SK-N-SH treated with all-trans-retinoic acid at 6 μM for 48 hours (cell line): ENCODE measurements at regions not wholly inside any gene's neighbourhood (a gene's known extent, or its start where the extent isn't known, plus 50 kb on each side); places are given as distances from the start of the nearest gene placed in this dataset.

Experiments
- ATAC-seq: fragments of 200-7000 bp; cut with Tn5 transposase; 3 replicates; pipeline ENCODE4 v1.9.1; 2020; ENCODE audit warnings: mild to moderate bottlenecking, moderate library complexity
- ARNTL ChIP-seq: fragments of 450-650 bp; formaldehyde crosslinking; IDR thresholded peaks from 2 replicates; pipeline ENCODE4 v1.5.0; 2020; ENCODE audit warnings: low read depth, mild to moderate bottlenecking, moderate library complexity, borderline replicate concordance
- BACH2 ChIP-seq: fragments of 250-450 bp; sonication (Bioruptor Pico); IDR thresholded peaks from 2 replicates; pipeline ENCODE4 v1.9.0; 2021; ENCODE audit warnings: mild to moderate bottlenecking, borderline replicate concordance
- CSDC2 ChIP-seq: fragments of 250-450 bp; sonication (Bioruptor Pico); IDR thresholded peaks from 2 replicates; pipeline ENCODE4 v1.5.0; 2020; ENCODE audit warnings: mild to moderate bottlenecking, moderate library complexity
- CSRNP3 ChIP-seq: fragments of 250-450 bp; sonication (Bioruptor Pico); IDR thresholded peaks from 2 replicates; pipeline ENCODE4 v1.5.1; 2021; ENCODE audit warnings: mild to moderate bottlenecking, moderate library complexity
- ESRRG ChIP-seq: fragments of 250-450 bp; sonication (Bioruptor Pico); IDR thresholded peaks from 2 replicates; pipeline ENCODE4 v1.6.1; 2021; ENCODE audit warnings: mild to moderate bottlenecking
- GLIS3 ChIP-seq: fragments of 250-450 bp; sonication (Bioruptor Pico); IDR thresholded peaks from 2 replicates; pipeline ENCODE4 v1.5.0; 2020; ENCODE audit warnings: mild to moderate bottlenecking, moderate library complexity
- ISL1 ChIP-seq: fragments of 250-450 bp; sonication (Bioruptor Pico); IDR thresholded peaks from 2 replicates; pipeline ENCODE4 v2.1.2; 2022; ENCODE audit warnings: mild to moderate bottlenecking, moderate library complexity
- OSR1 ChIP-seq: fragments of 250-450 bp; sonication (Bioruptor Pico); IDR thresholded peaks from 2 replicates; pipeline ENCODE4 v1.8.0; 2022; ENCODE audit warnings: moderate library complexity, mild to moderate bottlenecking, inconsistent platforms
- PATZ1 ChIP-seq: fragments of 250-450 bp; sonication (Bioruptor Pico); IDR thresholded peaks from 2 replicates; pipeline ENCODE4 v1.8.0; 2020; ENCODE audit warnings: mild to moderate bottlenecking, moderate library complexity, borderline replicate concordance
- POU6F1 ChIP-seq: fragments of 250-450 bp; sonication (Bioruptor Pico); IDR thresholded peaks from 2 replicates; pipeline ENCODE4 v1.8.0; 2021; ENCODE audit warnings: low read depth, mild to moderate bottlenecking, moderate library complexity, borderline replicate concordance
- PPARA ChIP-seq: fragments of 250-450 bp; sonication (Bioruptor Pico); IDR thresholded peaks from 2 replicates; pipeline ENCODE4 v1.5.0; 2020; ENCODE audit warnings: mild to moderate bottlenecking, borderline replicate concordance
- RARB ChIP-seq: fragments of 250-450 bp; sonication (Bioruptor Pico); IDR thresholded peaks from 2 replicates; pipeline ENCODE4 v1.8.0; 2021; ENCODE audit warnings: mild to moderate bottlenecking, moderate library complexity
- TCF4 ChIP-seq: fragments of 250-450 bp; sonication (Bioruptor Pico); IDR thresholded peaks from 2 replicates; pipeline ENCODE4 v1.8.0; 2021; ENCODE audit warnings: mild to moderate bottlenecking, moderate library complexity, borderline replicate concordance
- TOX ChIP-seq: fragments of 250-450 bp; sonication (Bioruptor Pico); IDR thresholded peaks from 2 replicates; pipeline ENCODE4 v1.8.0; 2021; ENCODE audit warnings: mild to moderate bottlenecking, moderate library complexity, borderline replicate concordance
- ZC3H10 ChIP-seq: fragments of 250-450 bp; sonication (Bioruptor Pico); IDR thresholded peaks from 2 replicates; pipeline ENCODE4 v1.5.1; 2021; ENCODE audit warnings: mild to moderate bottlenecking, moderate library complexity
- ZFP3 ChIP-seq: fragments of 250-450 bp; sonication (Bioruptor Pico); IDR thresholded peaks from 2 replicates; pipeline ENCODE4 v1.5.0; 2020; ENCODE audit warnings: mild to moderate bottlenecking, moderate library complexity
- ZFP30 ChIP-seq: fragments of 450-650 bp; formaldehyde crosslinking; IDR thresholded peaks from 2 replicates; pipeline ENCODE4 v1.5.0; 2022; ENCODE audit warnings: mild to moderate bottlenecking, moderate library complexity
- ZNF565 ChIP-seq: fragments of 450-650 bp; formaldehyde crosslinking; conservative IDR thresholded peaks from 2 replicates; pipeline ENCODE4 v1.5.0; 2020; ENCODE audit warnings: low read depth, mild to moderate bottlenecking, moderate library complexity
- ZNF70 ChIP-seq: fragments of 450-650 bp; formaldehyde crosslinking; IDR thresholded peaks from 2 replicates; pipeline ENCODE4 v1.5.0; 2020; ENCODE audit warnings: mild to moderate bottlenecking, moderate library complexity
- ZNF8 ChIP-seq: fragments of 450-650 bp; formaldehyde crosslinking; IDR thresholded peaks from 2 replicates; pipeline ENCODE4 v1.5.0; 2020; ENCODE audit warnings: mild to moderate bottlenecking, moderate library complexity

- TF ChIP-seq TOX (CRISPR knock-in tag), result no peak
- TF ChIP-seq ZC3H10 (CRISPR knock-in tag), result no peak
- no peak for TF ChIP-seq POU6F1 (CRISPR knock-in tag)
- no peak for TF ChIP-seq ARNTL (CRISPR knock-in tag)
- TF ChIP-seq PPARA (CRISPR knock-in tag), result no peak
- no peak for TF ChIP-seq TCF4 (CRISPR knock-in tag)
- no peak for TF ChIP-seq ZFP3 (CRISPR knock-in tag)
- no peak for TF ChIP-seq BACH2 (CRISPR knock-in tag)
Measured at GRCh38 chr1:96553811-96554210, 167.8 kb upstream of the PTBP2 start (continued).

GRCh38 chr1:96554364-96554763 lies 167.2 kb upstream of the PTBP2 start:
- ATAC-seq, result no peak
- no peak for TF ChIP-seq POU6F1 (CRISPR knock-in tag)
- TF ChIP-seq PATZ1 (CRISPR knock-in tag), result no peak
- no peak for TF ChIP-seq ZFP30
- TF ChIP-seq TOX (CRISPR knock-in tag), result no peak

GRCh38 chr1:96557336-96557735 lies 164.2 kb upstream of the PTBP2 start:
- no peak for TF ChIP-seq ZNF70
- no peak for TF ChIP-seq GLIS3 (CRISPR knock-in tag)
- TF ChIP-seq OSR1 (CRISPR knock-in tag), result no peak
- no peak for TF ChIP-seq ARNTL (CRISPR knock-in tag)
- no peak for TF ChIP-seq ZFP3 (CRISPR knock-in tag)
- TF ChIP-seq ZFP30, result no peak
- TF ChIP-seq ZNF8 (CRISPR knock-in tag), result no peak
- no peak for TF ChIP-seq CSRNP3
- no peak for TF ChIP-seq ZNF565 (CRISPR knock-in tag)
- ATAC-seq, result no peak

- no peak for TF ChIP-seq ZFP30
- no peak for TF ChIP-seq POU6F1 (CRISPR knock-in tag)
- no peak for TF ChIP-seq CSDC2 (CRISPR knock-in tag)
- 0 out of 2 replicates have a peak, but pooled peaks have one; percentile 20 for TF ChIP-seq ISL1 (CRISPR knock-in tag)
- no peak for TF ChIP-seq TOX (CRISPR knock-in tag)
- TF ChIP-seq BACH2 (CRISPR knock-in tag), result no peak
- no peak for ATAC-seq
Measured at GRCh38 chr1:96558635-96559034, 162.9 kb upstream of the PTBP2 start.

- no peak for ATAC-seq
- TF ChIP-seq PPARA (CRISPR knock-in tag), result no peak
- TF ChIP-seq ZNF8 (CRISPR knock-in tag), result no peak
- TF ChIP-seq ZC3H10 (CRISPR knock-in tag), result no peak
- TF ChIP-seq TCF4 (CRISPR knock-in tag), result no peak
- TF ChIP-seq ISL1 (CRISPR knock-in tag), result no peak
- no peak for TF ChIP-seq PATZ1 (CRISPR knock-in tag)
- no peak for TF ChIP-seq ESRRG (CRISPR knock-in tag)
- no peak for TF ChIP-seq OSR1 (CRISPR knock-in tag)
- TF ChIP-seq CSDC2 (CRISPR knock-in tag), result no peak
- no peak for TF ChIP-seq RARB (CRISPR knock-in tag)
- TF ChIP-seq, all 23 proteins: peak for 0
Measured at GRCh38 chr1:96559181-96559580, 162.4 kb upstream of the PTBP2 start.
